HG02852 (cell line): ENCODE measurements at regions not wholly inside any gene's neighbourhood (a gene's known extent, or its start where the extent isn't known, plus 50 kb on each side); places are given as distances from the start of the nearest gene placed in this dataset.
"Not testable (repeated sequence)": the region's sequence is repeated elsewhere in the genome, so short reads cannot be mapped to it uniquely, and the experiment has no call there.

Experiments
- ATAC-seq: cut with Tn5 transposase; IDR thresholded peaks from one replicate; pipeline ENCODE4 v1.9.1; 2021; ENCODE audit warnings: mild to moderate bottlenecking, moderate library complexity; ENCODE audit not compliant: unreplicated experiment

DNA sequence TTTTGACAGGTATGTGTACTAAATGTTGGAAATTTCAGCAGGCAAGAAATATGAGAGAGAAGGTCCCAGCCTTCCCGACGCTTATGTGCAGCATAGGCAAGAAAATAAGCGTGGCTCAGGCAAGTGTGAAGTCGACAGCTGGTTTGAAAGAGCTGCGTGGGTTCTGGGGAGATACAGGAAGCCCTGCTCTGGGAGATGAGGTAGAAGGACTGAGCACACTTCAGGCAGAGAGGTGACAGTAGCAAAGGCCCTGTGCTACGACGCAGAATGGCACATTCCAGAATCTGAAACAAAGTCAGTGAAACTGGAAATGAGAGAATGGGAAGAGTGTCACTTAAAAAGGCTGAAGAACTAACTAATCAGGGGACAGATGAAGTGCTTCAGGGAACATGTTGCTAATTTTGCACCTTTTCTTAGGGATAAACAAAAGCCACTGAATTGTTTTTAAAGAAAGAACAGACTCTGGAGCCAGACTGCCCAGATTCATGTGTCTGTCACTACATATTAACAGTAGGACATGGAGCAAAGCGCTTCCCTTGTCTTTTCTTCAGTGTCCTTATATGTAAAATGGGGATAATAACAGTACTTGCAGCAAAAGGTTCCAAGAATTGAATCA lies 160.1 kb downstream of the SPRY2 start:
- ATAC-seq, result no peak

DNA sequence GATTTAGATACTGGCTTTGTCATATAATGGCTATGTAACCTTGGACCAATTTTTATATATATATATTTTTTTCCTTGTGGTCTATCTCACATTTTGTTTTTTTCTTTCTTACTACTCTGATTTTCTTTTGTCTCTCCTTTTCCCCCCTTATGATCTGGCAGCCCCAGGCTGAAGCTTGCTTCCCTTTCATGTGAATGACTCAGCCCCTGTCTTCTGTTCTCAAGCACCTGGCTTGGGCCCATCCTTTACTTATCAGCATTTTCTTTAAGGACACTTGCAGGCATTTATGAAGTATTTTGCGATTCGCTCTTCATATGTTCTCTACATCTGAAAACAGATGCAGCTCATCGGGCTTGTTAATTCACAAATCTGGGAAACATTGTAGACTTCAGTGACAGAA lies 163.6 kb downstream of the SPRY2 start:
- ATAC-seq, result no peak

DNA sequence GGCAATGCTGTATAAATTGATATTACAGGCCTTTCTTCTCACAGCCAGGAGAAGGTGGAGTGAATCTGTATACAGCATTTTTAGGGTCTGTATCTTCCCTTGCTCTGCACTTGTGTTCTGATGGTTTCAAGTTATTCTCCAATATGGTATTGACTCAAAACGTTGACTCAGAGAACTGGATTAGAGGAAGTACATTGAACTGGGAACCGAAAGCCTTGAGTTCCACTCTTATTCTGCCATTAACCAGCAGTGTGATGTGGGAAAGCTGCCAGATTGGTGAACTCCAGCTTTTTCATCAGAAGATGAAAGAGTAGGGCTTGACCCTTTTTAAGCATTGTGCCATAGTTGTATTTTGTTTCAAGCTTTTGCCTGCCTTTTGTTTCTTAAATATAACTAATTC lies 167.7 kb downstream of the SPRY2 start:
- ATAC-seq, result no peak

DNA sequence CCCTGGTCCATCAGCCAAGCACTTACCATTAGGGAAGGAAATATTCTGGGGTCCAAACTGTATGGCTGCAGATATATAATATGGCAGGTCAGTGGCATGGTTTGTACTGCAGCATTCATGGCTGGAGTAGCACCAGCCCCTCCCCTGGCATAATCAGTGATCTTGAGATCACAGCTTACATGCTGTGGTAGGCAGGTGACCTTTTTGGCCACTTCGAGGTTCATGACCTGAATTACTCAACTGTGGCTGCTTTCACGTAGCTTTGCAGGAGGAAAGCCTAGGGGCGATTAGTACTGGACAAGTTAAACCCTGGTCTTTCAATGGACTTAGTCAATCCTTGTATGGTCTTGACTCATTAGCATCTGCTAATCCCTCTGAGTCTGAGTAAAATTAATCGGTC lies 169.8 kb downstream of the SPRY2 start:
- no peak for ATAC-seq

DNA sequence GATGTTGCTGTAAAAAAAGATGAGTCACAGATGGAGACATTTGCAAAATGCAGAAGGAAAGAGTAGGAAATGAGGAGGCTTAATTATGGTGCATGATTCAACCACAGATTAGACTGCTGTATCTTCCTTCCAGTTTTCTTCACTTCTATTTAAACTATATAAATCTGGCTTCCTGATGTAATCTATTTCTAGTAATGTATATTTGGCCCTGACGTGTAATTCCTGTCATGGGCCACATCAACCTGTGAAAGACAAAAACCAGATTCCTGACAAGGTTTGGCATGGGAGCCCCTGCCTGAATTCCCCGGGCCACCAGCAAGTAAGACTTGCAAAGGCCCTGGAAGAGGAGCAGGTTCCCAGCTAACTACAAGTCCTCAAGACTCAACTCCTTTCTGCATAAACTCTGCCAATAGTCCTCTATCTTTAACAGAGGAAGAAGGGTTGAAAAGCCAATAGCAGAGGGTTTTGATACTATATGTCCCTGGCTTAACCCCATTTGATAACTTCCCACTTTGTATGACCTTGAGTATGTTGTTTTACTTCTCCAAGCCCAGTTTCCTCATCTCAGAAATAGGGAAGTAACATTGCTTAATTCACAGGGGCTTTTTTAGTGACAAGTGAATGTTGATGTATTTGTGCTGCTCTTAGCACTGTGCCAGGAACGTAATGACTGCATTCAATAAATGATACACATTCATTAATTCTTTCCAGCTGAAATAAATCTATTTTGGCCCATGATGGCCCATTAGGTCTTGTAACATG lies 172.7 kb downstream of the SPRY2 start:
- no peak for ATAC-seq

DNA sequence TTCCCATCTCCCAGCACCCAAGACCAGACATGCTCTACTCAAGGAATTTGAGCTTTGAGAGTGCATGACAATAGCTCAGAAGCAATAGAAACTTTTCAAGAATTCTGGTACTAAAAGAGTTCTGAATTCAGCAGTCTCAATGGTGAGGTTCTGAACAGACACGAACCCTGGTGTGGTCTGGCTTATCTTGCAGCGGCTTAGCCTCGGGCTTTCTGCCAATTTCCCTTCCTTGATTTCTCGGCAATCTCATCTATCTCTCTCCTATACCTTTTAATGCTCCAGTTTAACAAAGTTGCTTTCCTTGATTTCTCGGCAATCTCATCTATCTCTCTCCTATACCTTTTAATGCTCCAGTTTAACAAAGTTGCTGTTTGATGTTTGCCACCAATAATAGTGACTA lies 174.6 kb downstream of the SPRY2 start:
- no peak for ATAC-seq

DNA sequence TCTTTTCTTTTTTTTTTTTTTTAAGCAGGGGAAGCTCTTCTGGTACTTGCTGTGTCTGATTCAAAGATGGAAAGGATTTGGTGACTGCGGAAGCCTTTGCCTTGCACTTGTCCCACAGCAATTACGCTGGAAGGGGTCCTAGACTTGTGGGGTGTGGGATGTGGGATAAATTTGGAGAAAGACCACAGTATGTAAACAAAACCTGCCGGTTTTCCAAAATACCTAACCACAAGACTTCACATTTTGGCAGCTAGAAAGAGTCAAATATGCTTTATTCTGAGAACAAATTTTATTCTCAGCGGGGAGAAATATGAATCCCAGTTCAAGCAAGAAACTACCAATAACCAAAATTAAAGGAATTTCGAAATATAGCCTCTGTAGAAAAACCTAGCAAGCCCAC lies 176.5 kb downstream of the SPRY2 start:
- ATAC-seq, result no peak

DNA sequence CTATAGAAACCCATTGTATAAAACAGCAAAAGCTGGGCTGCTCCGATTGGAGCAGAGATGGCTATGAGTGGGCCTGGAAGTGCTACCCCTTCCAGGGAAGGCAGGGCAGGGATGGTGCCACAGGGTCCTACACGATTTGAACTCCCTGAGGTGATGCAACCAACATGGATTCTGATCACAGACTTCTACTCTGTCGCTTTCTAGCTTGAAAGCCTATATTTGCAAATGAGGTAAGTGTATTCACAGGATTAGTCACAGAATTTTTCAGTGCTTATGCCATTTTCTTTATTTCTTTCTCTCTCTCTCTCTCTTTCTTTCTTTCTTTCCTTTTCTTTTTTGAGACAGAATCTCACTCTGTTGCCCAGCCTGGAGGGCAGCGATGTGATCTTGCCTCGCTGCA lies 179.0 kb downstream of the SPRY2 start:
- ATAC-seq, result no peak

DNA sequence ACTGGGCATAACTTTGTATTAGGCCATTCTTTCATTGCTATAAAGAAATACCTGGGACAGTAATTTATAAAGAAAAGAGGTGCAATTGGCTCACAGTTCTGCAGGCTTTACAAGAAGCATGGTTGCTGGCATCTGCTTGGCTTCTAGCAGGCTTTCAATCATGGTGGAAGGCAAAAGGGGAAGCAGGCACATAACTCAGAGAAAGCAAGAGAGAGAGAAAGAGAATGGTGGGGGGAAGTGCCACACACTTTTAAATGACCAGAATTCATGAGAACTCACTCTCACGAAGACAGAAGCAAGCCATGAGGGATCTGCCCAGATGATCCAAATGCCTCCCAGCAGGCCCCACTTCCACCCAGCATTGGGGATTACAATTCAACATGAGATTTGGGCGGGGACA lies 179.7 kb downstream of the SPRY2 start:
- ATAC-seq, result no peak

DNA sequence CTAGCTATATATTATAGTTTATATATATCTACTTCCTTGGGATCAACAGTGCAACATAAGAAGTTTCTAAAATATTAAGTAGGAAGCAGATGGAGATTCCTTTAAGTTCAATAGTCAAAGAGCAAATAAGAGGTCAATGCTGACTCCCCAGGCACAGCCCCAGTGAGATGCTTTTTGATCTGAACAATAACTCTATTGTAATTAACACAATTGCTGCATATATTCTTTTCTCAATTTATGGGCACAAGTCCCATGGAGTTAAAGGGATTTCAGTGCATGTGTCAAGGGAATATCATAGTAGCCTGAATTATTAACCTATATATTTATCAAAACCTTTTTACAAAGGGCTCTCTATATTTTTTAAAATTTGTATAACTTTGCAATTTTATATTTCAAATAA lies 180.8 kb downstream of the SPRY2 start:
- ATAC-seq, result no peak

DNA sequence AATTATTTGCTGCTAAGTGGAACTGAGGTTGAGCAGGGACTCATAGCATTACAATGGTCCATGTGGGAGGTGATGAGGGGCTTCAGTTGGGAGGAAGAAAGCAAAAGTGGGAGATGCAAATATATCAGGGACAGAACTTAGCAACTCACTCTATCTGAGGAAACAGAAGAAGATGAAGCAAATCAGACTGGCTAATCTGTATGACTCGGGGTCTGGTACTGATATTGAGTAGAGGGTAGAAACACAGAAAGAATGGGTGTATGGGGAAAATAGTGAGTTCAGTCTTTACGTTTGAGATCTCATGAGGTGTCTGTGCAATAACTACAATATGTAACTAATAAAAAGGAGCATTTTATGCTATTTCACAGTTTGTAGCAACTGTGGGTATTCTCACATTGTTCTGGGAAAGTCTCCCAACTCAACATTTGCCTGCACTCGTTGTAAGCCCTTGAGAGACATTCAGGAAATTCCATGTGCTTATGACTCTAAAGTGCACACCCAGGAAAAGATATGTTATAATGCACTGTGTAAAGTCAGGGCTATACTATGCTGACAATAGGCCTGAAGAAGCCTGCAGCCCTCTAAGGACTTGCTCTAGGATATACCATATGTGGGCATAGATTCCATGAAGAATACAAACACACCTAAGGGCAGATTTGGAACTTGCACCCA lies 183.5 kb downstream of the SPRY2 start:
- no peak for ATAC-seq

DNA sequence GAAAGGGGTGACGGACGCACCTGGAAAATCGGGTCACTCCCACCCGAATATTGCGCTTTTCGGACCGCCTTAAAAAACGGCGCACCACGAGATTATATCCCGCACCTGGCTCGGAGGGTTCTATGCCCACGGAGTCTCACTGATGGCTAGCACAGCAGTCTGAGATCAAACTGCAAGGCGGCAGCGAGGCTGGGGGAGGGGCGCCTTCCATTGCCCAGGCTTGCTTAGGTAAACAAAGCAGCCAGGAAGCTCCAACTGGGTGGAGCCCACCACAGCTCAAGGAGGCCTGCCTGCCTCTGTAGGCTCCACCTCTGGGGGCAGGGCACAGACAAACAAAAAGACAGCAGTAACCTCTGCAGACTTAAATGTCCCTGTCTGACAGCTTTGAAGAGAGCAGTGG lies 188.8 kb downstream of the SPRY2 start:
- not testable (repeated sequence) for ATAC-seq

DNA sequence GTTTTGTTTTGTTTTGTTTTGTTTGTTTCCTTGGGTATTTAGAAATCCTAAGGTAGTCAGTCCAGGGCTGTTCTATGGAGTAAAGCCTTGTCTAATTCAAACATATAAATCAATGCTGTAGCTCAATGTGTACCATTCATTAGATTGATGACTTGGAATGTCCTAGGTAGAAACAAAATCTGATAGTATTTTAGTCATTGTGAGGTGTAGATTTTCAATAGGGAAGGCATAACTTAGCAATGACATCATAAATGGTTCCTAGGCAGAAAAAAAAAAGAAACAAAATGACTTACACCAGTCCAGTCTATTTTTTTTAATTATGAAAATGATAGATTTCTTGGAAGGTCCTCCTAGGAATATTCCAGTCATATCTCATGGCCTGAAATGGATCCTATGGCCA lies 189.9 kb downstream of the SPRY2 start:
- no peak for ATAC-seq

DNA sequence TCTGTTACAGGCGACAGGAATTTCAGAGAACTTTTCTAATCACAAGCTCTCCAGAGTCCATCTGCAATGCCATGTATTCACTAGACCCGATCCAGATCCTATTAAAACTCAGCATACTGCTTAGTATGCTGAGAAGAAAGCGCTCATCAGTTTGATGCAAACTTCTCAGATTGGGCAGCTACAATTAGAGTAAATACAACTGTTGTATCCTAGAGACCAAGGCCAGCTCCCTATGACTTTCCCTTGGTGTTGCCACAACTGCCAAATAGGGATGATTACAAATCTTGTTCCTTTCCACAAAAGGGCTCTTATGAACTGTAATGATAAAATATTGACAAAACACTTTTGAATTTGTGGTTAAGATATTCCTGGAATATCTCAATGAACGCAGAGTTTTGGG lies 191.2 kb downstream of the SPRY2 start:
- ATAC-seq, result no peak

DNA sequence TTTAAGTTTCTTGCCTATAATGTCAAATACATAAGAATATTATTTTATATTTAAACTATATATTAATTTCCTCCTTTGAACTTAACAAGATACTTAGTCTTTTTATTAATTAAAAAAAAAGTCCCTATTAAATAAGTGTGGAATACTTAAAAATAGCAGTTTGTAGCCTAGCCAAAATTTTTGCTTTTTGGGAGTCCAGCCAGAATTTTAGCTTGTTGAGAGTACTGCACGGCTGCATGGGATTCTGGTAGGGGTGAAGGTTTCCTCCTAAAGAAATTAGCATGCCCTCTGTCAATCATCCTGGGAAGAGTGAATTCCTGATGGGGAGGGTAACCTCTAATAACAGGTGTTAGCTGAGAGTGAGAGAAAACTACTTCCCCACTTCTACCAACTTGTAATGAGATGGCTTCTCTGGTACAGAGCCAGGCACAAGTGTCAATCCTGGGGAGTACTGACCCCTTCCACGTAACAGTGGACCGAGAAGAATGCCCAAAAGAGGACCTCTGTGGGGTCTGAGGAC lies 195.7 kb downstream of the SPRY2 start:
- ATAC-seq, result no peak

DNA sequence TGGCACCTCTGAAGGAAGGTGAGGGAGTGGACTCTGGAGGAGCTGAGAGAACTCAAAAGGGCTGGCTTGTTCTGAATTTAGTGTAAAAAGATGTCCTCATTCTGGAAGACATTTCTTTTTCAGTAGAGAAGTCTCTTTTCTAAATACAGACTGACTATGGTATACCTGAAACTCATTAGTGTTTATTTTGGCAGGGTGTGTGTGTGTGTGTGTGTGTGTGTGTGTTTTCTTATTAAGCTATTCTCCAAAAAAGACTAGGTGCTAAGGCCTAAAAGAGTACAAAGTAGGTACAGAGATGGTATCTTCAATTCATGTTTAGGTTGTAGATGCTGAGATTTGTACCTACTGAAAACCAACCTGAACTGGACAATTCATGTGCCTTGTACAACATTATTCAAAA lies 196.4 kb downstream of the SPRY2 start:
- ATAC-seq, result no peak

DNA sequence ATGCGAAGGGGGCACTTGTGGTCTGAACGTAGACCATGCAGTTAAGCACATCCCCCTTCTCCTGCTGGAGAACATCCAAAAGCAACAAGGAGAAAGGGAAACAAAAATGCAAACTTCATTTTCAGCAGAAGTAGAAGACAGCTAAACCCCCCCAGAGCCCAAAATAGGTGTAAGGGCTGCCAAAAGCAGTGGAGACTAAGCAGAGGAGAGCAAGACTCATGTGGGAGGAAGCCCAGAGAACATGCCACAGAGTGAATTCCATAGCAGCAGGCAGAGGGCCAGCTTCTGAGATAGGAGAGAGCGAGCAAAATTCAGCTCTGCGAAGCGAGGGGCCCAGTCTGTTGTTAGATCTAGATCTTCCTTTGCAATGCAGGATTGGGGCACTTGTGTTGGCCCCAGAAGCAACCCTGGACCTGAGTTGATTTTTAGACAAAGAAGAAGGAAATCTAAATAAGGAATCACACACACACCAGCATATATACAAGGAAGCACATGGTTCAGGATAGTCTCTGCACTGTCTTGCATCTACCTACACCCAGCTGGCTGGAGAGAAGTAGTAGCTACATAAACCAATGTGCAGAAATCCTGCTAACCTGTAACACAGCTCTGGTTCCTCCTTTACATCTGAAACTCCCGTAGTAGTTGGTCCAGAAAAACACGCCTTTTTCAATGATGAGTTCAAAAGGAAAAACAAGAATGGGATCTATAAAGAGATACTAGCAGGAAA lies 199.6 kb downstream of the SPRY2 start:
- ATAC-seq, result no peak

DNA sequence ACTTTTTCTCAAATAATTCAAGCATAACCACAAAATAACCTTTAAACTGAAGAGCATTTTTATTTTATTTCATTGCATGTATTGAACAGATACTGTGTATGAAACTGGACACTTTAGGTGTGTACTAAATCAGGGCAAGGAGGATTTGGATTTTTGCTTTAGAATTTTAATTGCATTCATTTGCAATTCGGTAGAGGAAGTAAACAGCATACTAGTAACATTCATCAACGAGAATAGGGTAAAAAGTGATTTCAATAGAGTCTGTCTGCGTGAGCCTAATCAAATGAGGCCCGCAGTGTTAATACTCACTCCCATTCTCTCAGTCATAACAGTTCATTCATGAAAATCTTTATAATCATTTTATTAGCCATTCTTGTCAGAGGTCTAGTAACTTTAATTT lies 200.2 kb downstream of the SPRY2 start:
- ATAC-seq, result no peak

DNA sequence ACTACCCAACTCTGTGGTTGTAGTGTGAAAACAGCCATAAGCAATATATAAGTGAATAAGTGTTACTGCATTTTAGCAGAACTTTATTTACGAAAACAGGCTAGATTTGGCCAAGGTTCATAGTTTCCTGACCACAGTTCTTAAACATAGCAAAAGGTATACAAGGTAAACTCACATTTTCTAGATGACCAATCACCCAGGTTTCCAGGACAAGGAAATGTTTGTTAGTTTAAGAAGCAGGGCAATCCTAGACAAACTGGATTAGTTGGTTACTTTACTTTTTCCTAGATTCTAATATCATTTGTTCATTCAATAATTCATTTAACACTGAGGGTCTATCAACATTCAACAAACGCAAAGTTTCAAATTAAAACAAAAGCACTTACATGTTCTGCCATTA lies 201.7 kb downstream of the SPRY2 start:
- no peak for ATAC-seq

DNA sequence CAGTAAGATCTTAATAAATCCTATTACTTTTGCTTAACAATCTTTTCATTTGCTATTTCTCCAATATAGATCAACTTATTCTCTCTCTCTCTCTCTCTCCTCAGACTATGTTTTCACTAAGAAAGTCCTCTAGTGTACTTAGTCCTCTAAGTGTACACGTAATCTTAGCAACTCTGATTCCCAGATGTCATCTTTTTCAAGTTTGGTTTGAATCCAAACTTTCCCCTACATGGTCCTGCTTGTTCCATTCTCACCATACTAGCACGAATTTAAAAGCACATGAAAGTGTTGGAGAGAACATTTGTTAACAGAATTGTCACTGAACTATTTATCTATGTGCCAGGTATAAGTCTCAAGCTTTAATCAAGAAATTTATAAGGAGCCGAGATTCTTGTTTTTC lies 202.9 kb downstream of the SPRY2 start:
- no peak for ATAC-seq

DNA sequence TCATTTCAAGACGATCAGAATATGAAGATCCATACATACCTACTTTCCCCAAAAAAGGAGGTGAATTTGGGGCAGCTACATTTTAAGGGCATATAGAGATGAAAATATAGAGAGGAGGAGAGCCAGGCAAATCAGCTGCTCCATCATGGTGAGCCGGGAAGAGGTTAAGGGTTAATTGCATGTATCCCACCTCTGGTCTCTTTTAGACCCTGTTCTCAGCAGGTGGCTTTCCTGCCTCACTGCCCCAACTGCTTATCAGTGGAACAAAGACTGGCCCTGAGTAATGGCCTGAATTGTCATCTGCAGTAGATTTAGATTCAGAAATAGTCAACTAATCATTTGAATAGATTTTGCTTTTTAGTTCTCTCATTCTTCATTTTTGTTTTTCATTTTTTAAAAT lies 206.6 kb downstream of the SPRY2 start:
- no peak for ATAC-seq
